HEK293 (cell line): ENCODE measurements at regions not wholly inside any gene's neighbourhood (a gene's known extent, or its start where the extent isn't known, plus 50 kb on each side); places are given as distances from the start of the nearest gene placed in this dataset.

Source experiments
- CTCF ChIA-PET: fragments of 350-600 bp; formaldehyde crosslinking; extraction: SDS; loops from one replicate; lab custom pipeline; 2021; ENCODE audit warnings: antibody characterized with exemption; lab: Yijun Ruan, JAX
- POLR2A ChIA-PET: fragments of 300-600 bp; formaldehyde crosslinking; extraction: SDS; loops from one replicate; lab custom pipeline; 2020; ENCODE audit warnings: antibody characterized with exemption, inconsistent platforms; lab: Yijun Ruan, JAX
- H3K27ac ChIP-seq: fragments of 200-500 bp; sonication (Bioruptor generic); 2 replicates; pipeline ENCODE4 v1.5.1; 2014; ENCODE audit warnings: low read depth, low read length, control low read depth, inconsistent platforms; ENCODE audit errors: extremely low read depth
- H3K36me3 ChIP-seq, 2 experiments: fragments of 200-500 bp in 1 of 2; sonication (Bioruptor generic) in 1 of 2; 1 replicate in 1 of 2; 2 replicates in 1 of 2; pipeline ENCODE4 v1.5.1; 2014 to 2017; ENCODE audit warnings: inconsistent platforms in 2 of 2, low read length in 2 of 2; ENCODE audit not compliant: control insufficient read depth in 2 of 2, insufficient read depth in 1 of 2
- H3K4me1 ChIP-seq: fragments of 200-500 bp; sonication (Bioruptor generic); 2 replicates; pipeline ENCODE4 v1.5.1; 2014; ENCODE audit warnings: mild to moderate bottlenecking, low read length, inconsistent platforms; ENCODE audit not compliant: control insufficient read depth, insufficient read depth
- H3K4me3 ChIP-seq: 2 replicates; pipeline ENCODE4 v1.5.1; 2011; ENCODE audit warnings: low read depth, mild to moderate bottlenecking, control low read depth, low read length, moderate library complexity
- H3K9me3 ChIP-seq: fragments of 200-500 bp; sonication (Bioruptor generic); 2 replicates; pipeline ENCODE4 v1.5.1; 2014; ENCODE audit warnings: low read depth, low read length, inconsistent platforms; ENCODE audit not compliant: control insufficient read depth, insufficient read depth
- FEZF1 ChIP-seq: fragments of 450-650 bp; formaldehyde crosslinking; IDR thresholded peaks from 2 replicates; pipeline ENCODE4 v1.5.1; 2016; ENCODE audit warnings: missing biosample characterization, missing genetic modification characterization
- SALL2 ChIP-seq: fragments of 450-650 bp; formaldehyde crosslinking; IDR thresholded peaks from 2 replicates; pipeline ENCODE4 v1.5.0; 2017; ENCODE audit warnings: missing biosample characterization, mild to moderate bottlenecking, missing genetic modification characterization, borderline replicate concordance
- SCRT2 ChIP-seq: fragments of 450-650 bp; formaldehyde crosslinking; IDR thresholded peaks from 2 replicates; pipeline ENCODE4 v1.5.1; 2016; ENCODE audit warnings: missing biosample characterization, missing genetic modification characterization
- SP3 ChIP-seq: fragments of 450-650 bp; formaldehyde crosslinking; IDR thresholded peaks from 2 replicates; pipeline ENCODE4 v1.5.1; 2016; ENCODE audit warnings: missing biosample characterization, missing genetic modification characterization
- ZNF10 ChIP-seq: fragments of 450-650 bp; formaldehyde crosslinking; IDR thresholded peaks from 2 replicates; pipeline ENCODE4 v1.5.1; 2017; ENCODE audit warnings: missing biosample characterization, missing genetic modification characterization
- ZNF121 ChIP-seq: fragments of 450-650 bp; formaldehyde crosslinking; IDR thresholded peaks from 2 replicates; pipeline ENCODE4 v1.5.1; 2016; ENCODE audit warnings: missing biosample characterization, missing genetic modification characterization
- ZNF155 ChIP-seq: fragments of 450-650 bp; formaldehyde crosslinking; IDR thresholded peaks from 2 replicates; pipeline ENCODE4 v1.5.1; 2016; ENCODE audit warnings: missing biosample characterization, missing genetic modification characterization
- ZNF2 ChIP-seq: fragments of 450-650 bp; formaldehyde crosslinking; IDR thresholded peaks from 2 replicates; pipeline ENCODE4 v1.5.1; 2016; ENCODE audit warnings: missing biosample characterization, missing genetic modification characterization
- ZNF302 ChIP-seq: fragments of 450-650 bp; formaldehyde crosslinking; IDR thresholded peaks from 2 replicates; pipeline ENCODE4 v1.5.1; 2016; ENCODE audit warnings: missing biosample characterization, missing genetic modification characterization, low read depth
- ZNF311 ChIP-seq: fragments of 450-650 bp; formaldehyde crosslinking; IDR thresholded peaks from 2 replicates; pipeline ENCODE4 v1.5.1; 2017; ENCODE audit warnings: missing biosample characterization, missing genetic modification characterization, borderline replicate concordance
- ZNF350 ChIP-seq: fragments of 450-650 bp; formaldehyde crosslinking; IDR thresholded peaks from 2 replicates; pipeline ENCODE4 v1.5.0; 2017; ENCODE audit warnings: missing biosample characterization, mild to moderate bottlenecking, missing genetic modification characterization
- ZNF514 ChIP-seq: fragments of 450-650 bp; formaldehyde crosslinking; IDR thresholded peaks from 2 replicates; pipeline ENCODE4 v1.5.1; 2016; ENCODE audit warnings: missing biosample characterization, missing genetic modification characterization
- ZNF548 ChIP-seq: fragments of 450-650 bp; formaldehyde crosslinking; IDR thresholded peaks from 2 replicates; pipeline ENCODE4 v1.5.1; 2016; ENCODE audit warnings: missing biosample characterization, missing genetic modification characterization
- ZNF624 ChIP-seq: fragments of 450-650 bp; formaldehyde crosslinking; IDR thresholded peaks from 2 replicates; pipeline ENCODE4 v1.5.1; 2017; ENCODE audit warnings: missing biosample characterization, missing genetic modification characterization
- TF ChIP-seq, protein P1 (sequence below): fragments of 450-650 bp; formaldehyde crosslinking; IDR thresholded peaks from 2 replicates; pipeline ENCODE4; 2016; ENCODE audit warnings: missing biosample characterization, missing genetic modification characterization
- TF ChIP-seq, protein P2 (sequence below): fragments of 450-650 bp; formaldehyde crosslinking; IDR thresholded peaks from 2 replicates; pipeline ENCODE4 v1.5.1; 2016; ENCODE audit warnings: missing biosample characterization, missing genetic modification characterization
- TF ChIP-seq, protein P3 (sequence below): fragments of 450-650 bp; formaldehyde crosslinking; IDR thresholded peaks from 2 replicates; pipeline ENCODE4 v1.5.1; 2016; ENCODE audit warnings: missing biosample characterization, missing genetic modification characterization, borderline replicate concordance
- TF ChIP-seq, protein P4 (sequence below): fragments of 450-650 bp; formaldehyde crosslinking; IDR thresholded peaks from 2 replicates; pipeline ENCODE4 v1.5.1; 2016; ENCODE audit warnings: missing biosample characterization, missing genetic modification characterization
- TF ChIP-seq, protein P5 (sequence below): fragments of 450-650 bp; formaldehyde crosslinking; IDR thresholded peaks from 2 replicates; pipeline ENCODE4 v1.5.1; 2017; ENCODE audit warnings: missing biosample characterization, mild to moderate bottlenecking, missing genetic modification characterization, moderate library complexity

DNA sequence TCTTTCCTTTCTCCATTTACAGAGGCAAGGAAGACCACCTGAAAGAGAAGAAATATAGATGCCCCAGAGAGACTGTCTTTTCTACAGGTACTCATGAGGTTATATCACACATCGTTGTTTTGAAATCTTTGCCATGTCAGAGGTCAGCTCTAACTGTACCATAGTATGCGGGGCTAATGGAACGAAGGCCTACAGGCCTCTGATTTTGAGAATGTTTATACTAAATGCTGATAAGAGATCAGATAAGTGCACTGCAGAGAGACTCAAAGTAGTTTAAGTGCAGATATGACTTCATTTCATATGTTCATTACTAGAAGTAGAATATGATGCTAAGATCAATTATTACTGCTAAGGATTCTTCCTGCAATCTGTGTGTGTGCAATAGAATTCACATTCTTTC is 1005.0 kb downstream of the GALC start:
- CTCF ChIA-PET, result no interaction called here
- no peaks in the 10 kb centered on the region for H3K9me3 ChIP-seq
- no peak overlapping the region for H3K4me3 ChIP-seq
- POLR2A ChIA-PET, result no interaction called here
- H3K27ac ChIP-seq, result no peak overlapping the region
- TF ChIP-seq ZNF311 (tag by site-specific recombination), result no peak
- TF ChIP-seq, protein P1, sequence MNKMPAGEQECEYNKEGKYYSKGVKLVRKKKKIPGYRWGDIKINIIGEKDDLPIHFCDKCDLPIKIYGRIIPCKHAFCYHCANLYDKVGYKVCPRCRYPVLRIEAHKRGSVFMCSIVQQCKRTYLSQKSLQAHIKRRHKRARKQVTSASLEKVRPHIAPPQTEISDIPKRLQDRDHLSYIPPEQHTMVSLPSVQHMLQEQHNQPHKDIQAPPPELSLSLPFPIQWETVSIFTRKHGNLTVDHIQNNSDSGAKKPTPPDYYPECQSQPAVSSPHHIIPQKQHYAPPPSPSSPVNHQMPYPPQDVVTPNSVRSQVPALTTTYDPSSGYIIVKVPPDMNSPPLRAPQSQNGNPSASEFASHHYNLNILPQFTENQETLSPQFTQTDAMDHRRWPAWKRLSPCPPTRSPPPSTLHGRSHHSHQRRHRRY (tag by site-specific recombination), result no peak
- no peak for TF ChIP-seq ZNF548 (tag by site-specific recombination)
- TF ChIP-seq ZNF121 (tag by site-specific recombination), result no peak
- no peak for TF ChIP-seq ZNF350 (tag by site-specific recombination)
- TF ChIP-seq, protein P2, sequence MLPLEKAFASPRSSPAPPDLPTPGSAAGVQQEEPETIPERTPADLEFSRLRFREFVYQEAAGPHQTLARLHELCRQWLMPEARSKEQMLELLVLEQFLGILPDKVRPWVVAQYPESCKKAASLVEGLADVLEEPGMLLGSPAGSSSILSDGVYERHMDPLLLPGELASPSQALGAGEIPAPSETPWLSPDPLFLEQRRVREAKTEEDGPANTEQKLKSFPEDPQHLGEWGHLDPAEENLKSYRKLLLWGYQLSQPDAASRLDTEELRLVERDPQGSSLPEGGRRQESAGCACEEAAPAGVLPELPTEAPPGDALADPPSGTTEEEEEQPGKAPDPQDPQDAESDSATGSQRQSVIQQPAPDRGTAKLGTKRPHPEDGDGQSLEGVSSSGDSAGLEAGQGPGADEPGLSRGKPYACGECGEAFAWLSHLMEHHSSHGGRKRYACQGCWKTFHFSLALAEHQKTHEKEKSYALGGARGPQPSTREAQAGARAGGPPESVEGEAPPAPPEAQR (tag by site-specific recombination), result no peak
- TF ChIP-seq, protein P3, sequence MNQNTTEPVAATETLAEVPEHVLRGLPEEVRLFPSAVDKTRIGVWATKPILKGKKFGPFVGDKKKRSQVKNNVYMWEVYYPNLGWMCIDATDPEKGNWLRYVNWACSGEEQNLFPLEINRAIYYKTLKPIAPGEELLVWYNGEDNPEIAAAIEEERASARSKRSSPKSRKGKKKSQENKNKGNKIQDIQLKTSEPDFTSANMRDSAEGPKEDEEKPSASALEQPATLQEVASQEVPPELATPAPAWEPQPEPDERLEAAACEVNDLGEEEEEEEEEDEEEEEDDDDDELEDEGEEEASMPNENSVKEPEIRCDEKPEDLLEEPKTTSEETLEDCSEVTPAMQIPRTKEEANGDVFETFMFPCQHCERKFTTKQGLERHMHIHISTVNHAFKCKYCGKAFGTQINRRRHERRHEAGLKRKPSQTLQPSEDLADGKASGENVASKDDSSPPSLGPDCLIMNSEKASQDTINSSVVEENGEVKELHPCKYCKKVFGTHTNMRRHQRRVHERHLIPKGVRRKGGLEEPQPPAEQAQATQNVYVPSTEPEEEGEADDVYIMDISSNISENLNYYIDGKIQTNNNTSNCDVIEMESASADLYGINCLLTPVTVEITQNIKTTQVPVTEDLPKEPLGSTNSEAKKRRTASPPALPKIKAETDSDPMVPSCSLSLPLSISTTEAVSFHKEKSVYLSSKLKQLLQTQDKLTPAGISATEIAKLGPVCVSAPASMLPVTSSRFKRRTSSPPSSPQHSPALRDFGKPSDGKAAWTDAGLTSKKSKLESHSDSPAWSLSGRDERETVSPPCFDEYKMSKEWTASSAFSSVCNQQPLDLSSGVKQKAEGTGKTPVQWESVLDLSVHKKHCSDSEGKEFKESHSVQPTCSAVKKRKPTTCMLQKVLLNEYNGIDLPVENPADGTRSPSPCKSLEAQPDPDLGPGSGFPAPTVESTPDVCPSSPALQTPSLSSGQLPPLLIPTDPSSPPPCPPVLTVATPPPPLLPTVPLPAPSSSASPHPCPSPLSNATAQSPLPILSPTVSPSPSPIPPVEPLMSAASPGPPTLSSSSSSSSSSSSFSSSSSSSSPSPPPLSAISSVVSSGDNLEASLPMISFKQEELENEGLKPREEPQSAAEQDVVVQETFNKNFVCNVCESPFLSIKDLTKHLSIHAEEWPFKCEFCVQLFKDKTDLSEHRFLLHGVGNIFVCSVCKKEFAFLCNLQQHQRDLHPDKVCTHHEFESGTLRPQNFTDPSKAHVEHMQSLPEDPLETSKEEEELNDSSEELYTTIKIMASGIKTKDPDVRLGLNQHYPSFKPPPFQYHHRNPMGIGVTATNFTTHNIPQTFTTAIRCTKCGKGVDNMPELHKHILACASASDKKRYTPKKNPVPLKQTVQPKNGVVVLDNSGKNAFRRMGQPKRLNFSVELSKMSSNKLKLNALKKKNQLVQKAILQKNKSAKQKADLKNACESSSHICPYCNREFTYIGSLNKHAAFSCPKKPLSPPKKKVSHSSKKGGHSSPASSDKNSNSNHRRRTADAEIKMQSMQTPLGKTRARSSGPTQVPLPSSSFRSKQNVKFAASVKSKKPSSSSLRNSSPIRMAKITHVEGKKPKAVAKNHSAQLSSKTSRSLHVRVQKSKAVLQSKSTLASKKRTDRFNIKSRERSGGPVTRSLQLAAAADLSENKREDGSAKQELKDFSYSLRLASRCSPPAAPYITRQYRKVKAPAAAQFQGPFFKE, result no peak
- no peak for TF ChIP-seq FEZF1 (tag by site-specific recombination)
- TF ChIP-seq ZNF155 (tag by site-specific recombination), result no peak
- H3K4me1 ChIP-seq, result no peaks in the 10 kb centered on the region
- no peaks in the 10 kb centered on the region for H3K36me3 ChIP-seq

- no peaks in the 10 kb centered on the region for H3K36me3 ChIP-seq
- TF ChIP-seq, protein P4, sequence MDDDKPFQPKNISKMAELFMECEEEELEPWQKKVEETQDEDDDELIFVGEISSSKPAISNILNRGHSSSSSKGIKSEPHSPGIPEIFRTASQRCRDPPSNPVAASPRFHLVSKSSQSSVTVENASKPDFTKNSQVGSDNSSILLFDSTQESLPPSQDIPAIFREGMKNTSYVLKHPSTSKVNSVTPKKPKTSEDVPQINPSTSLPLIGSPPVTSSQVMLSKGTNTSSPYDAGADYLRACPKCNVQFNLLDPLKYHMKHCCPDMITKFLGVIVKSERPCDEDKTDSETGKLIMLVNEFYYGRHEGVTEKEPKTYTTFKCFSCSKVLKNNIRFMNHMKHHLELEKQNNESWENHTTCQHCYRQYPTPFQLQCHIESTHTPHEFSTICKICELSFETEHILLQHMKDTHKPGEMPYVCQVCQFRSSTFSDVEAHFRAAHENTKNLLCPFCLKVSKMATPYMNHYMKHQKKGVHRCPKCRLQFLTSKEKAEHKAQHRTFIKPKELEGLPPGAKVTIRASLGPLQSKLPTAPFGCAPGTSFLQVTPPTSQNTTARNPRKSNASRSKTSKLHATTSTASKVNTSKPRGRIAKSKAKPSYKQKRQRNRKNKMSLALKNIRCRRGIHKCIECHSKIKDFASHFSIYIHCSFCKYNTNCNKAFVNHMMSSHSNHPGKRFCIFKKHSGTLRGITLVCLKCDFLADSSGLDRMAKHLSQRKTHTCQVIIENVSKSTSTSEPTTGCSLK (tag by site-specific recombination), result no peak
- TF ChIP-seq ZNF2 (tag by site-specific recombination) (no peak), ZNF10 (tag by site-specific recombination) (no peak), ZNF624 (tag by site-specific recombination) (no peak), SCRT2 (tag by site-specific recombination) (no peak), ZNF514 (no peak), ZNF121 (tag by site-specific recombination) (no peak), ZNF302 (tag by site-specific recombination) (no peak), SP3 (tag by site-specific recombination) (no peak), SALL2 (tag by site-specific recombination) (no peak)
- TF ChIP-seq, protein P5, sequence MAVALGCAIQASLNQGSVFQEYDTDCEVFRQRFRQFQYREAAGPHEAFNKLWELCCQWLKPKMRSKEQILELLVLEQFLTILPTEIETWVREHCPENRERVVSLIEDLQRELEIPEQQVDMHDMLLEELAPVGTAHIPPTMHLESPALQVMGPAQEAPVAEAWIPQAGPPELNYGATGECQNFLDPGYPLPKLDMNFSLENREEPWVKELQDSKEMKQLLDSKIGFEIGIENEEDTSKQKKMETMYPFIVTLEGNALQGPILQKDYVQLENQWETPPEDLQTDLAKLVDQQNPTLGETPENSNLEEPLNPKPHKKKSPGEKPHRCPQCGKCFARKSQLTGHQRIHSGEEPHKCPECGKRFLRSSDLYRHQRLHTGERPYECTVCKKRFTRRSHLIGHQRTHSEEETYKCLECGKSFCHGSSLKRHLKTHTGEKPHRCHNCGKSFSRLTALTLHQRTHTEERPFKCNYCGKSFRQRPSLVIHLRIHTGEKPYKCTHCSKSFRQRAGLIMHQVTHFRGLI (tag by site-specific recombination), result no peak
- no peaks in the 10 kb centered on the region for H3K4me1 ChIP-seq
- CTCF ChIA-PET, result no interaction called here
- H3K4me3 ChIP-seq, result no peak overlapping the region
- no peak overlapping the region for H3K27ac ChIP-seq
- POLR2A ChIA-PET, result no interaction called here
- H3K9me3 ChIP-seq, result no peaks in the 10 kb centered on the region
Observed at GRCh38 chr14:86973177-86973576, 1019.8 kb downstream of the GALC start.
